ENCODE measurements at regions not wholly inside any gene's neighbourhood (a gene's known extent, or its start where the extent isn't known, plus 50 kb on each side); places are given as distances from the start of the nearest gene placed in this dataset.
"Not testable (repeated sequence)": the region's sequence is repeated elsewhere in the genome, so short reads cannot be mapped to it uniquely, and the experiment has no call there.

GRCh38 chr20:48038713-48039112, 253.4 kb upstream of the SULF2 start:
- Histone ChIP-seq H3K27me3 (ENCODE audit: insufficient read depth, poor library complexity, severe bottlenecking) (no peaks in the 10 kb centered on the region), H3K27ac (replicated peaks) (no peak overlapping the region), H3K4me3 (replicated peaks; ENCODE audit: insufficient read depth, low read length) (no peak overlapping the region)
- no peak for DNase-seq (ENCODE audit: low read depth in 1 of 2, low spot score in 1 of 2)
- TF ChIP-seq GABPA (IDR thresholded peaks at IDR 0.05; ENCODE audit: low read depth): no peak
- TF ChIP-seq SPI1 (IDR thresholded peaks at IDR 0.05; ENCODE audit: borderline replicate concordance, low read depth): no peak
- no peak for TF ChIP-seq POLR2AphosphoS5 (IDR thresholded peaks at IDR 0.05; ENCODE audit: low read depth)
- no peak for TF ChIP-seq CTCF (IDR thresholded peaks at IDR 0.05; ENCODE audit: insufficient read depth, low read length)
- TF ChIP-seq REST (IDR thresholded peaks at IDR 0.05; ENCODE audit: insufficient replicate concordance, low read depth): no peak

GRCh38 chr20:48037798-48038197, 252.5 kb upstream of the SULF2 start:
- not testable (repeated sequence) for DNase-seq (ENCODE audit: low read depth in 1 of 2, low spot score in 1 of 2); H3K4me3 ChIP-seq (replicated peaks; ENCODE audit: insufficient read depth, low read length); H3K27ac ChIP-seq (replicated peaks); H3K27me3 ChIP-seq (ENCODE audit: insufficient read depth, poor library complexity, severe bottlenecking)

GRCh38 chr20:48035961-48036731, 250.9 kb upstream of the SULF2 start:
- no peak overlapping the region for H3K27ac ChIP-seq (replicated peaks)
- no peak for DNase-seq (ENCODE audit: low read depth in 1 of 2, low spot score in 1 of 2)
- TF ChIP-seq SPI1 (IDR thresholded peaks at IDR 0.05; ENCODE audit: borderline replicate concordance, low read depth): no peak
- no peak for TF ChIP-seq POLR2AphosphoS5 (IDR thresholded peaks at IDR 0.05; ENCODE audit: low read depth)
- TF ChIP-seq GABPA (IDR thresholded peaks at IDR 0.05; ENCODE audit: low read depth): no peak
- no peak for TF ChIP-seq CTCF (IDR thresholded peaks at IDR 0.05; ENCODE audit: insufficient read depth, low read length)
- TF ChIP-seq REST (IDR thresholded peaks at IDR 0.05; ENCODE audit: insufficient replicate concordance, low read depth): no peak
- no peaks in the 10 kb centered on the region for H3K27me3 ChIP-seq (ENCODE audit: insufficient read depth, poor library complexity, severe bottlenecking)
- no peak overlapping the region for H3K4me3 ChIP-seq (replicated peaks; ENCODE audit: insufficient read depth, low read length)

- DNase-seq (ENCODE audit: low read depth in 1 of 2, low spot score in 1 of 2): no peak
- H3K27ac ChIP-seq (replicated peaks): no peak overlapping the region
- TF ChIP-seq POLR2AphosphoS5 (IDR thresholded peaks at IDR 0.05; ENCODE audit: low read depth) (no peak), GABPA (IDR thresholded peaks at IDR 0.05; ENCODE audit: low read depth) (no peak), CTCF (IDR thresholded peaks at IDR 0.05; ENCODE audit: insufficient read depth, low read length) (no peak), SPI1 (IDR thresholded peaks at IDR 0.05; ENCODE audit: borderline replicate concordance, low read depth) (no peak), REST (IDR thresholded peaks at IDR 0.05; ENCODE audit: insufficient replicate concordance, low read depth) (no peak)
- no peak overlapping the region for H3K4me3 ChIP-seq (replicated peaks; ENCODE audit: insufficient read depth, low read length)
- H3K27me3 ChIP-seq (ENCODE audit: insufficient read depth, poor library complexity, severe bottlenecking): no peaks in the 10 kb centered on the region
Measured at GRCh38 chr20:48034751-48035150, 249.5 kb upstream of the SULF2 start.

- not testable (repeated sequence) for H3K4me3 ChIP-seq (replicated peaks; ENCODE audit: insufficient read depth, low read length)
Measured at GRCh38 chr20:48033005-48033404, 247.7 kb upstream of the SULF2 start.

More at GRCh38 chr20:48033005-48033404, 247.7 kb upstream of the SULF2 start:
- DNase-seq (ENCODE audit: low read depth in 1 of 2, low spot score in 1 of 2); H3K27me3 ChIP-seq (ENCODE audit: insufficient read depth, poor library complexity, severe bottlenecking); H3K27ac ChIP-seq (replicated peaks): not testable (repeated sequence)
